HL-60 (cell line): ENCODE measurements at regions not wholly inside any gene's neighbourhood (a gene's known extent, or its start where the extent isn't known, plus 50 kb on each side); places are given as distances from the start of the nearest gene placed in this dataset.

ENCODE experiments used
- POLR2AphosphoS5 ChIP-seq: IDR thresholded peaks from 2 replicates; pipeline ENCODE4 v1.6.1; 2012; ENCODE audit warnings: low read depth
- TF ChIP-seq, protein P1 (sequence below): IDR thresholded peaks from one replicate; pipeline ENCODE4 v1.5.1; 2011; ENCODE audit warnings: low read length, control low read depth, inconsistent platforms; ENCODE audit not compliant: insufficient read depth

DNA sequence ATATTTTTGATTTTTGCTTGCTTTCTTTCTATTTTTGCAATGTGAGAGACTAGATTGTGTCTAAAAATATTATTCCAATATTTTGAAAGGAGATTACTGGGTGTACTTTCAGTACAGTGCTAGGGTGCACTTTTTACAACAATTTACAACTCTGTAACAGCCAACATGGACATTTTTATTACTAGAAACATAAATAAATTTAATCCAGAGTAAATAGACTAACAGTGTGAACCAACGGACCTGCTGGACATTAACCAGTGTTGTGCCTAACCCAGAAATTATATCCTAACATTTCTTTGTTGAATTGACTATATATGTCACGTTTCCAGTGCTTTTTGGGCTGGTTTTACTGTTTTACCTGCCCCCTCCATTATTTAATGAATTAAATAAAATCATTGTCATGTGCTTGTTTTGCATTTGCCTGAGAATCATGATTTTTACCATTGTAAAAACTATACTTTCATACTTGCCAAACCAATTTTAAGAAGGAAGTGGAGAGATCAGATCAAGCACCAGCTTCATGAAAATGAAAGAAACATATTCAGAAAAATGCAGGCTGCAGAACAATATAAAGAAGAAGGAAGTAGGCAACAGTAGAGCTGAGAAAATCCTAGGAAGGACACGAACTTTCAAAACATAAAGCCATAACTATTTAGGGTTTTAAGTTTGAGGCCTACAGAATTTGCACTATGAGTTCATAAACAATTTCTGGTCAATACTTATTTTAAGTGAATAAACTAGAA is 400.8 kb upstream of the PIK3R1 start:
- TF ChIP-seq, protein P1, sequence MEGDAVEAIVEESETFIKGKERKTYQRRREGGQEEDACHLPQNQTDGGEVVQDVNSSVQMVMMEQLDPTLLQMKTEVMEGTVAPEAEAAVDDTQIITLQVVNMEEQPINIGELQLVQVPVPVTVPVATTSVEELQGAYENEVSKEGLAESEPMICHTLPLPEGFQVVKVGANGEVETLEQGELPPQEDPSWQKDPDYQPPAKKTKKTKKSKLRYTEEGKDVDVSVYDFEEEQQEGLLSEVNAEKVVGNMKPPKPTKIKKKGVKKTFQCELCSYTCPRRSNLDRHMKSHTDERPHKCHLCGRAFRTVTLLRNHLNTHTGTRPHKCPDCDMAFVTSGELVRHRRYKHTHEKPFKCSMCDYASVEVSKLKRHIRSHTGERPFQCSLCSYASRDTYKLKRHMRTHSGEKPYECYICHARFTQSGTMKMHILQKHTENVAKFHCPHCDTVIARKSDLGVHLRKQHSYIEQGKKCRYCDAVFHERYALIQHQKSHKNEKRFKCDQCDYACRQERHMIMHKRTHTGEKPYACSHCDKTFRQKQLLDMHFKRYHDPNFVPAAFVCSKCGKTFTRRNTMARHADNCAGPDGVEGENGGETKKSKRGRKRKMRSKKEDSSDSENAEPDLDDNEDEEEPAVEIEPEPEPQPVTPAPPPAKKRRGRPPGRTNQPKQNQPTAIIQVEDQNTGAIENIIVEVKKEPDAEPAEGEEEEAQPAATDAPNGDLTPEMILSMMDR, result no peak
- no peak for TF ChIP-seq POLR2AphosphoS5
